Fibroblast of lung (primary cell): ENCODE measurements at regions not wholly inside any gene's neighbourhood (a gene's known extent, or its start where the extent isn't known, plus 50 kb on each side); places are given as distances from the start of the nearest gene placed in this dataset.

Experiments
- EZH2 ChIP-seq: IDR thresholded peaks from 2 replicates; pipeline ENCODE4 v1.5.1; 2012; ENCODE audit warnings: low read length, control low read depth, mild to moderate bottlenecking; ENCODE audit errors: missing control alignments
- TF ChIP-seq, protein P1 (sequence below), 2 donors: IDR thresholded peaks in 1 of 2; conservative IDR thresholded peaks in 1 of 2; 1 replicate in 1 of 2; 2 replicates in 1 of 2; pipeline ENCODE4 v1.5.1; 2011 to 2012; ENCODE audit warnings: low read length in 2 of 2, control low read depth in 1 of 2, inconsistent platforms in 1 of 2, low read depth in 1 of 2, mild to moderate bottlenecking in 1 of 2

DNA sequence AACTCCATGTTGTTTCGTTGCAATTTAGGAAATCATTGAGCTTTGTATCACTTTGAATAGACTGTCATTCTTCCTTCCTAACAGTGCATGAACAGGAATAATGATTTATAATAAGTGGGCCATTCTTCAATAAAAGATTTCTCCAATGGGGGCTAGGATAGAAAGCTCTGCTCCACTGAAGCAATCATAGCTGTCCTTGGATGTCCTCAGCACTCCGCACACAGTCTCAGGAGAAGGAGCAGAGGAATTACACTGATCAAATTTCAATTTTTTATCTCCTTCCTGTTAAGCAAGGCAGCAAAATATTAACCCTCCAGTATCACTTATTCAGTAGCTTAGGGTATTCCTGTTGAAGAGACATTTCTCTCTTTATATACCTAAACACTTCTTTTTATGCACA is 532.7 kb upstream of the ST8SIA4 start:
- TF ChIP-seq, protein P1, sequence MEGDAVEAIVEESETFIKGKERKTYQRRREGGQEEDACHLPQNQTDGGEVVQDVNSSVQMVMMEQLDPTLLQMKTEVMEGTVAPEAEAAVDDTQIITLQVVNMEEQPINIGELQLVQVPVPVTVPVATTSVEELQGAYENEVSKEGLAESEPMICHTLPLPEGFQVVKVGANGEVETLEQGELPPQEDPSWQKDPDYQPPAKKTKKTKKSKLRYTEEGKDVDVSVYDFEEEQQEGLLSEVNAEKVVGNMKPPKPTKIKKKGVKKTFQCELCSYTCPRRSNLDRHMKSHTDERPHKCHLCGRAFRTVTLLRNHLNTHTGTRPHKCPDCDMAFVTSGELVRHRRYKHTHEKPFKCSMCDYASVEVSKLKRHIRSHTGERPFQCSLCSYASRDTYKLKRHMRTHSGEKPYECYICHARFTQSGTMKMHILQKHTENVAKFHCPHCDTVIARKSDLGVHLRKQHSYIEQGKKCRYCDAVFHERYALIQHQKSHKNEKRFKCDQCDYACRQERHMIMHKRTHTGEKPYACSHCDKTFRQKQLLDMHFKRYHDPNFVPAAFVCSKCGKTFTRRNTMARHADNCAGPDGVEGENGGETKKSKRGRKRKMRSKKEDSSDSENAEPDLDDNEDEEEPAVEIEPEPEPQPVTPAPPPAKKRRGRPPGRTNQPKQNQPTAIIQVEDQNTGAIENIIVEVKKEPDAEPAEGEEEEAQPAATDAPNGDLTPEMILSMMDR (conservative IDR thresholded peaks at IDR 0.05 in 1 of 2, IDR thresholded peaks at IDR 0.05 in 1 of 2; ENCODE audit: low read depth in 1 of 2, low read length in 2 of 2), result no peak
- no peak for TF ChIP-seq EZH2
